Karpas-422 (cell line): ENCODE measurements at regions not wholly inside any gene's neighbourhood (a gene's known extent, or its start where the extent isn't known, plus 50 kb on each side); places are given as distances from the start of the nearest gene placed in this dataset.
"Not testable (repeated sequence)": the region's sequence is repeated elsewhere in the genome, so short reads cannot be mapped to it uniquely, and the experiment has no call there.

ENCODE experiments used
- DNase-seq: peaks from one replicate; pipeline ENCODE4 v3.0.0-alpha.2; 2015
- H2AFZ ChIP-seq: fragments of 200-600 bp; sonication (generic); 2 replicates; pipeline ENCODE4 v1.6.1; 2014; ENCODE audit warnings: antibody characterized with exemption, low read length, mixed read lengths
- H3K27ac ChIP-seq: fragments of 200-600 bp; sonication (generic); 2 replicates; pipeline ENCODE4 v1.5.1; 2014; ENCODE audit warnings: mild to moderate bottlenecking, low read length, moderate library complexity
- H3K27me3 ChIP-seq: fragments of 200-600 bp; sonication (generic); 2 replicates; pipeline ENCODE4 v1.6.1; 2014; ENCODE audit warnings: low read length, mixed read lengths
- H3K36me3 ChIP-seq: fragments of 200-600 bp; sonication (generic); 2 replicates; pipeline ENCODE4 v1.6.1; 2014; ENCODE audit warnings: low read length, mixed read lengths; ENCODE audit not compliant: insufficient read depth
- H3K4me1 ChIP-seq: fragments of 200-600 bp; sonication (generic); 2 replicates; pipeline ENCODE4 v1.6.1; 2014; ENCODE audit warnings: mild to moderate bottlenecking, low read length, mixed read lengths
- H3K4me2 ChIP-seq: fragments of 200-600 bp; sonication (generic); 2 replicates; pipeline ENCODE4 v1.6.1; 2014; ENCODE audit warnings: low read length, low read depth, mild to moderate bottlenecking; ENCODE audit not compliant: poor library complexity, severe bottlenecking
- H3K4me3 ChIP-seq: fragments of 200-600 bp; sonication (generic); 2 replicates; pipeline ENCODE4 v1.5.1; 2014; ENCODE audit warnings: mild to moderate bottlenecking, antibody characterized with exemption, low read length, mixed read lengths
- H3K79me2 ChIP-seq: fragments of 200-600 bp; sonication (generic); 2 replicates; pipeline ENCODE4 v1.6.1; 2014; ENCODE audit warnings: mild to moderate bottlenecking, low read length, mixed read lengths
- H3K9ac ChIP-seq: fragments of 200-600 bp; sonication (generic); 2 replicates; pipeline ENCODE4 v1.6.0; 2014; ENCODE audit warnings: low read length
- H3K9me2 ChIP-seq: fragments of 200-600 bp; sonication (generic), shearing (Covaris generic); replicated peaks from 2 replicates; pipeline ENCODE4 v1.6.0; 2014; ENCODE audit warnings: mild to moderate bottlenecking, low read length, moderate library complexity; ENCODE audit not compliant: insufficient read depth
- H3K9me3 ChIP-seq: fragments of 300-700, 200-600 bp; sonication (generic); 2 replicates; pipeline ENCODE4 v1.6.1; 2014; ENCODE audit warnings: low read length, mixed read lengths
- H4K20me1 ChIP-seq: fragments of 200-600 bp; sonication (generic); 2 replicates; pipeline ENCODE4 v1.6.1; 2014; ENCODE audit warnings: mild to moderate bottlenecking, antibody characterized with exemption, low read length, low read depth; ENCODE audit not compliant: insufficient read depth

DNA sequence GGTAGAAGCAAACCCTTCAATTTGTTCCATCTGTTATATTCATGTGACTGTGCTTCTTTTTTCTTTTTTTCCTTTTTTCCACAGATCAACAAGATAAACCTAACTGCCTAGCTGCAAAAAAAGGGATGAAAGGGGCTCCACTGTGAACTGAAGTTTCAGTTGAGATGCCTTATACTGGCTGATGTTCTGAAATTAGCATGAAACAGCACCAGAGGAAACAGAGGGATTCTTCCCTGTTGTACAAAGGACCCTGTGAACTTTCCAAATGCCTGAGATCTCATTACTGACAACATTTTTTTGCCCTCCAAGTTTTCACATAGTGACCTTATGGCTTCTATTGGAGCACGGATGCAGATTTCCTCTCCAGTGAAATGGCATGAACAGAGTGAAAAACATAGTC lies 302.7 kb upstream of the TFAP2D start:
- no peak for DNase-seq
- no peaks in the 10 kb centered on the region for H3K79me2 ChIP-seq
- H3K27ac ChIP-seq: no peak overlapping the region
- no peaks in the 10 kb centered on the region for H3K36me3 ChIP-seq
- peaks cover 3% of the 10 kb centered on the region for H3K9me3 ChIP-seq
- no peak overlapping the region for H3K4me3 ChIP-seq
- no peak overlapping the region for H3K9ac ChIP-seq
- H4K20me1 ChIP-seq: no peaks in the 10 kb centered on the region
- H3K9me2 ChIP-seq: no peaks in the 10 kb centered on the region
- H3K4me2 ChIP-seq: no peak overlapping the region
- no peaks in the 10 kb centered on the region for H3K4me1 ChIP-seq
- H2AFZ ChIP-seq: no peak overlapping the region
- no peaks in the 10 kb centered on the region for H3K27me3 ChIP-seq

DNA sequence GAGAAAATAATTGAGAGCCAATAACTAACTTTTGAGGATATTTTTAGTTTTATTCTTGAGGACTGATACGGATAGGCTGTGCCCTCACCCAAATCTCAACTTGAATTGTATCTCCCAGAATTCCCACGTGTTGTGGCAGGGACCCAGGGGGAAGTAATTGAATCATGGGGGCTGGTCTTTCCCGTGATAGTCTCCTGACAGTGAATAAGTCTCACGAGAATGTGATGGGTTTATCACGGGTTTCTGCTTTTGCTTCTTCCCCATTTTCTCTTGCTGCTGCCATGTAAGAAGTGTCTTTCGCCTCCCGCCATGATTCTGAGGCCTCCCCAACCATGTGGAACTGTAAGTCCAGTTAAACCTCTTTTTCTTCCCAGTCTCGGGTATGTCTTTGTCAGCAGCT lies 292.3 kb upstream of the TFAP2D start:
- not testable (repeated sequence) for H3K9me2 ChIP-seq, H3K9ac ChIP-seq, H3K27me3 ChIP-seq, H4K20me1 ChIP-seq, H3K4me3 ChIP-seq, H3K27ac ChIP-seq, H3K4me2 ChIP-seq, DNase-seq, H3K4me1 ChIP-seq, H3K79me2 ChIP-seq, H3K36me3 ChIP-seq, H2AFZ ChIP-seq
- H3K9me3 ChIP-seq: peaks cover 10% of the 10 kb centered on the region

DNA sequence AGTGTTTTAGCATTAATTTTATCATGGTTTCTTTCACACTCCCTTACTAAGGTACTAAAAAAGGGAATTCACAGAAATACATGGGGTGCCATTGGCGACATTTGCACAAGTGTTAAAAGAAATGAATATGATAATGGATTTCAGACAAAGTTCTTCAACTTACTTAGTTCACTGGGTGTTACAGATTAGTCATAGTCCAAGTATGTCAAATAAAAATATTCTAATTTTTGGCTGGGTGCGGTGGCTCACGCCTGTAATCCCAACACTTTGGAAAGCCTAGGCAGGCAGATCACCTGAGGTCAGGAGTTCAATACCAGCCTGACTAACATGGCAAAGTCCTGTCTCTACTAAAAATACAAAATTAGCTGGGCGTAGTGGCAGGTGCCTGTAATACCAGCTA lies 286.1 kb upstream of the TFAP2D start:
- Histone ChIP-seq H3K4me2 (no peak overlapping the region), H3K9me2 (no peaks in the 10 kb centered on the region), H3K9ac (no peak overlapping the region), H3K4me3 (no peak overlapping the region), H3K4me1 (no peaks in the 10 kb centered on the region), H4K20me1 (no peaks in the 10 kb centered on the region), H3K79me2 (no peaks in the 10 kb centered on the region), H3K27ac (no peak overlapping the region), H3K9me3 (peaks cover 9% of the 10 kb centered on the region), H3K36me3 (no peaks in the 10 kb centered on the region), H3K27me3 (no peaks in the 10 kb centered on the region), H2AFZ (no peak overlapping the region)
- DNase-seq: no peak

DNA sequence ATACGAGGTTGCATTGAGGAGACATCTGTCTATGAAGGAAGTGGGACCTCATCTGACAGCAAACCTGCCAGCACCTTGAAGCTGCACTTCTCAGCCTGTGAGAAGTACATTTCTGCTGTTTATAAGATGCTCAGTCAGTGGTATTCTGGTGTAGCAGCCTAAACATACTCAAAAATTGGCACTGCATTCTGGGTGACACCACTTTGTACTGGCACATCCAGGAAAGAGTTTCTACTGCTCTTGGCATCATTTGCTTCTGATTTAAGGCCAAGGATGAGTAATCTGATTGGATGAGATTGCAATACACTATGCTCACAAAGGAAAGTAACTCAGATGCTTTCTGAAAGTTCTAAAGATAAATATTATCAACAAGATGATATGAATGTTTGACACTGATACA lies 275.4 kb upstream of the TFAP2D start:
- no peak overlapping the region for H3K9ac ChIP-seq
- no peaks in the 10 kb centered on the region; the same call in 1 of the 2 replicates for H3K9me2 ChIP-seq
- no peak overlapping the region for H3K4me3 ChIP-seq
- H4K20me1 ChIP-seq: no peaks in the 10 kb centered on the region
- H3K79me2 ChIP-seq: no peaks in the 10 kb centered on the region
- no peaks in the 10 kb centered on the region for H3K36me3 ChIP-seq
- no peaks in the 10 kb centered on the region for H3K9me3 ChIP-seq
- no peak for DNase-seq
- H3K27me3 ChIP-seq: no peaks in the 10 kb centered on the region
- no peaks in the 10 kb centered on the region for H3K4me1 ChIP-seq
- no peak overlapping the region for H3K27ac ChIP-seq
- H2AFZ ChIP-seq: no peak overlapping the region
- no peak overlapping the region for H3K4me2 ChIP-seq

DNA sequence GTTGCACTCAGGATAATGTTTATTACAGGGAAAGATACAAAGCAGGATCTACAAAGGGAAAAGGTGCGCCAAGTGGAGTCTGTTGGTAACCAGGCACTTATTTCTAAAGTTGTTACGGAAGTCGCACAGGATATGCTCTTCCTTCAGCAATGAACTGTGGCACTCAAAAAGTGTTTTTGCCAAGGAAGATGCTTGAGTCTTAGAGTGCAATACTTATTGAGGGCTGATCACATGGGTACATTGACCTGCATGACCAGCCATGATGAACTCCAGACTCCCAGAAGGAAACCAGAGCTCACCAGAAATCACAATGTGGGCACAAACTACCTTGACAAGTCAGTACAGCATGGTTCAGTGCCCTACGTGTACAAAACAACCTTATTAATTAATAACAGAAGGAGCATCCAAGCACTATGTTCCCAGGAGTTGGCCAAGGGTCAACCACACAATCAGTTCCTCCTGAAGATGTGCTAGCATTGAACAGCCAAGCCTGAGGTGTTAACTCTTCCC lies 270.7 kb upstream of the TFAP2D start:
- no peak overlapping the region for H3K4me3 ChIP-seq
- DNase-seq: no peak
- H3K4me2 ChIP-seq: no peak overlapping the region
- H3K27ac ChIP-seq: no peak overlapping the region
- H4K20me1 ChIP-seq: no peaks in the 10 kb centered on the region
- H3K4me1 ChIP-seq: no peaks in the 10 kb centered on the region
- no peaks in the 10 kb centered on the region for H3K27me3 ChIP-seq
- no peaks in the 10 kb centered on the region for H3K9me2 ChIP-seq
- H3K79me2 ChIP-seq: no peaks in the 10 kb centered on the region
- no peak overlapping the region for H2AFZ ChIP-seq
- no peaks in the 10 kb centered on the region for H3K36me3 ChIP-seq
- H3K9ac ChIP-seq: no peak overlapping the region
- peaks cover 4% of the 10 kb centered on the region for H3K9me3 ChIP-seq

DNA sequence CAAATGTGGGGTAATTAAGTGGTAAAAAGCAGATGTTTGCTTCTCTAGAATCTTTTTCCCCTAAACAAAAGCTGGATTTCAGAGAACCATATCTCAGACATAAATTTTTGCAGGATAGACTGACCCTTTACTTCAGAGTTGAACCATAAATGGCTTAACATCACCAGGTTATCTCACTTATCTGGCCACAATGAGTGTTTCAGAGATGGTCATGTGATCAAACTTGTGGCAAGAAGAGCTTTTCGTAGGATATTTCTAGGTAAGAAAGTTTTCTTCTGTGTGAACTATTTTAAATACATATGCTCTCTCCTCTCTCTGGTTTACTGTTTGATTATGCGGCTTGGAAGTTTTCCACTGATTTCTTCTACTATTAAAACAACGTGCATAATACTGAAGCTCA lies 270.2 kb upstream of the TFAP2D start:
- no peaks in the 10 kb centered on the region for H3K27me3 ChIP-seq
- H3K4me2 ChIP-seq: no peak overlapping the region
- H3K9me2 ChIP-seq: no peaks in the 10 kb centered on the region
- no peak overlapping the region for H2AFZ ChIP-seq
- peaks cover 4% of the 10 kb centered on the region for H3K9me3 ChIP-seq
- no peak overlapping the region for H3K27ac ChIP-seq
- H3K36me3 ChIP-seq: no peaks in the 10 kb centered on the region
- no peak overlapping the region for H3K4me3 ChIP-seq
- DNase-seq: no peak
- H3K9ac ChIP-seq: no peak overlapping the region
- no peaks in the 10 kb centered on the region for H3K79me2 ChIP-seq
- no peaks in the 10 kb centered on the region for H3K4me1 ChIP-seq
- no peaks in the 10 kb centered on the region for H4K20me1 ChIP-seq

DNA sequence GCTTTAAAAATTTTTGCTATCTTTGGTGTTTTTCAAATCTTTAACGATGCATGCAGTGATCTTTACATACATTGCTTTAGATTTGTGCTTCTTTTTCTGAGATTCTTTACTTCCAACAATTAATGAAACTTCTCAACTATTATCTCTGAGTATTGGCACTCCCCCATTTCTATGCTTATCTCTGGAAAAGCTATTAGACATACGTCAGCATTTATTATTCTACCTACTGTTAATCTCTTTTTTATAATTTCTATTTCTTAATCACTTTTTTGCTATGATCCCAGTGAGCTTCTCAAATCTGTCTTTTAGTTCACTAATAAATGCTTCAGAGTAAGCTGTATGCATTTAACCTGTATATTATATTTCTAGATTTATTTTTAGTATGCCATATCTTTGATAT lies 264.2 kb upstream of the TFAP2D start:
- Histone ChIP-seq H3K9ac (no peak overlapping the region), H3K27ac (no peak overlapping the region), H3K4me3 (no peak overlapping the region), H3K4me2 (no peak overlapping the region), H3K27me3 (no peaks in the 10 kb centered on the region), H3K9me2 (no peaks in the 10 kb centered on the region), H3K79me2 (no peaks in the 10 kb centered on the region), H4K20me1 (no peaks in the 10 kb centered on the region), H3K36me3 (no peaks in the 10 kb centered on the region), H3K4me1 (no peaks in the 10 kb centered on the region), H2AFZ (no peak overlapping the region), H3K9me3 (peaks cover 16% of the 10 kb centered on the region)
- no peak for DNase-seq

DNA sequence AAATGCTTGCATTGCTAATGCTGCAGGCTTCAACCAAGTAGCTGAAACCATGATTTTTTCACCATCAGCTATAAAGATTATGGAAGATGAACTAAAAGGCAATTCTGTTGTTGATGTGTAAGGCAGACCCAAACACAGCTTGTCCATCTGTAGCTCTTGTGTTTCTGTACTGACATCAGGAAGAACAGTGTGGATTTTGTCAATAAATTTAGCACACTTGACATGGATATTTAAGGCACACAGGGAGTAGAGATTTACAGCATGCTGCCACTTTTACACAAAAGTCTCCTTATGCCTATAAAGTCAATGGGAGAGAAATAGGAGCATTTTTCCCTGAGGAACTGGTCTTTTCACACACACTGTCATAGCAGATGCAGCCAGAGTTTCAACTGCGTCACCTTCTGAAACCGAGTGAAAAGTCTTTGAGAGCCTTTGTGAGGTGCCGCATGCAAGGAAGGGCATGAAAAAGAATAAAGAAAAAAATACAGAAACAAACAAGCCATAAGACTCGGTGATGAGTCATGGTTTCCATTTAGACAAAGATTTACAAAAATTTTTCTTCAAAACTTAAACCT lies 261.4 kb upstream of the TFAP2D start:
- Histone ChIP-seq H3K4me3 (no peak overlapping the region), H3K9ac (no peak overlapping the region), H3K4me1 (no peaks in the 10 kb centered on the region), H3K9me2 (no peaks in the 10 kb centered on the region), H3K9me3 (peaks cover 12% of the 10 kb centered on the region; the same call in 1 of the 2 replicates), H2AFZ (no peak overlapping the region), H4K20me1 (no peaks in the 10 kb centered on the region), H3K27me3 (no peaks in the 10 kb centered on the region), H3K4me2 (no peak overlapping the region), H3K36me3 (no peaks in the 10 kb centered on the region), H3K79me2 (no peaks in the 10 kb centered on the region), H3K27ac (no peak overlapping the region)
- no peak for DNase-seq

DNA sequence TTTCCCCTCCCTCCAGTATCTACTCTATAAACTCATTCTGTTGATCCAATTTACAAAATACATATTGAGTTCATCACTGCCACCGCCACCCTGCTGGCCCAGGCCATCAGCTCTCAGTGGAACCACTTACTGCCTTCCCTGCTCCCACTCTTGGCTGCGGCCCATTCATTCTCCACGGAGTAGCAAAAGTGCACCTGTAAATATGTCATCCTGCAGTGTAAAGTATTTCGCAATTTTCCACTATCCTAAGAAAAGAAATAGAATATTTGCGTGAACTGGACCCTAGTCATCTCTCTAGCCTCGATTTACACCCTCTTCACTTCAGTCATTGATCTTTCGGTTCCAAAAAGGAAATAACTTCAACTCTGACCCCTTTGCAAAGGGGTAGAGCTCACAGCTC lies 258.3 kb upstream of the TFAP2D start:
- H3K4me3 ChIP-seq: no peak overlapping the region
- peaks cover under 1% of the 10 kb centered on the region; the same call in 1 of the 2 replicates for H3K9me3 ChIP-seq
- no peaks in the 10 kb centered on the region for H3K79me2 ChIP-seq
- H3K9me2 ChIP-seq: no peaks in the 10 kb centered on the region
- no peaks in the 10 kb centered on the region for H3K36me3 ChIP-seq
- no peak overlapping the region for H3K9ac ChIP-seq
- H3K4me1 ChIP-seq: no peaks in the 10 kb centered on the region
- no peaks in the 10 kb centered on the region for H4K20me1 ChIP-seq
- H3K4me2 ChIP-seq: no peak overlapping the region
- H3K27me3 ChIP-seq: no peaks in the 10 kb centered on the region
- no peak overlapping the region for H3K27ac ChIP-seq
- DNase-seq: no peak
- H2AFZ ChIP-seq: no peak overlapping the region
